ENCODE measurements at regions not wholly inside any gene's neighbourhood (a gene's known extent, or its start where the extent isn't known, plus 50 kb on each side); places are given as distances from the start of the nearest gene placed in this dataset.

GRCh38 chr10:121292321-121292720 is 305.9 kb downstream of the FGFR2 start:
- no peak overlapping the region for H3K4me3 ChIP-seq (ENCODE audit: low read depth in 1 of 2, low read length in 2 of 2)
- H3K4me1 ChIP-seq (ENCODE audit: control insufficient read depth in 2 of 2, insufficient read depth in 2 of 2, low read length in 1 of 2): peaks cover 0 to 2% of the 10 kb centered on the region in 2 donors
- no peak overlapping the region for H3K27ac ChIP-seq (ENCODE audit: low read depth in 2 of 2, low read length in 1 of 2)
- 67 to 68% methylated on average over 9 of the region's 9 CpGs for WGBS, 2 donors
- H3K27me3 ChIP-seq (ENCODE audit: control insufficient read depth in 1 of 2, insufficient read depth in 2 of 2, low read length in 2 of 2): no peaks in the 10 kb centered on the region
- H3K36me3 ChIP-seq (ENCODE audit: control insufficient read depth in 2 of 2, insufficient read depth in 2 of 2, low read length in 1 of 2): no peaks in the 10 kb centered on the region
- no peaks in the 10 kb centered on the region for H3K9me3 ChIP-seq (ENCODE audit: control insufficient read depth in 2 of 2, insufficient read depth in 1 of 2, low read depth in 1 of 2, low read length in 1 of 2)

GRCh38 chr10:121293110-121293509 is 305.1 kb downstream of the FGFR2 start:
- Histone ChIP-seq H3K27ac (ENCODE audit: low read depth in 2 of 2, low read length in 1 of 2) (no peak overlapping the region), H3K4me3 (ENCODE audit: low read depth in 1 of 2, low read length in 2 of 2) (no peak overlapping the region), H3K36me3 (ENCODE audit: control insufficient read depth in 2 of 2, insufficient read depth in 2 of 2, low read length in 1 of 2) (no peaks in the 10 kb centered on the region), H3K9me3 (ENCODE audit: control insufficient read depth in 2 of 2, insufficient read depth in 1 of 2, low read depth in 1 of 2, low read length in 1 of 2) (no peaks in the 10 kb centered on the region), H3K4me1 (ENCODE audit: control insufficient read depth in 2 of 2, insufficient read depth in 2 of 2, low read length in 1 of 2) (peaks cover 0 to 2% of the 10 kb centered on the region in 2 donors), H3K27me3 (ENCODE audit: control insufficient read depth in 1 of 2, insufficient read depth in 2 of 2, low read length in 2 of 2) (no peaks in the 10 kb centered on the region)
- 69 to 72% methylated on average over 9 of the region's 9 CpGs for WGBS, 2 donors

- Histone ChIP-seq H3K4me3 (ENCODE audit: low read depth in 1 of 2, low read length in 2 of 2) (no peak overlapping the region), H3K27me3 (ENCODE audit: control insufficient read depth in 1 of 2, insufficient read depth in 2 of 2, low read length in 2 of 2) (no peaks in the 10 kb centered on the region), H3K27ac (ENCODE audit: low read depth in 2 of 2, low read length in 1 of 2) (no peak overlapping the region), H3K36me3 (ENCODE audit: control insufficient read depth in 2 of 2, insufficient read depth in 2 of 2, low read length in 1 of 2) (no peaks in the 10 kb centered on the region), H3K9me3 (ENCODE audit: control insufficient read depth in 2 of 2, insufficient read depth in 1 of 2, low read depth in 1 of 2, low read length in 1 of 2) (no peaks in the 10 kb centered on the region), H3K4me1 (ENCODE audit: control insufficient read depth in 2 of 2, insufficient read depth in 2 of 2, low read length in 1 of 2) (peaks cover 0 to 2% of the 10 kb centered on the region in 2 donors)
- 60 to 84% methylated on average over 3 of the region's 3 CpGs for WGBS, 2 donors
Measured at GRCh38 chr10:121294630-121295029, 303.6 kb downstream of the FGFR2 start.

GRCh38 chr10:121296378-121296777 is 301.9 kb downstream of the FGFR2 start:
- peaks cover 0 to 2% of the 10 kb centered on the region in 2 donors for H3K4me1 ChIP-seq (ENCODE audit: control insufficient read depth in 2 of 2, insufficient read depth in 2 of 2, low read length in 1 of 2)
- no peaks in the 10 kb centered on the region for H3K27me3 ChIP-seq (ENCODE audit: control insufficient read depth in 1 of 2, insufficient read depth in 2 of 2, low read length in 2 of 2)
- H3K4me3 ChIP-seq (ENCODE audit: low read depth in 1 of 2, low read length in 2 of 2): no peak overlapping the region
- WGBS, 2 donors: 74 to 82% methylated on average over 2 of the region's 2 CpGs
- H3K27ac ChIP-seq (ENCODE audit: low read depth in 2 of 2, low read length in 1 of 2): no peak overlapping the region
- H3K36me3 ChIP-seq (ENCODE audit: control insufficient read depth in 2 of 2, insufficient read depth in 2 of 2, low read length in 1 of 2): no peaks in the 10 kb centered on the region
- no peaks in the 10 kb centered on the region for H3K9me3 ChIP-seq (ENCODE audit: control insufficient read depth in 2 of 2, insufficient read depth in 1 of 2, low read depth in 1 of 2, low read length in 1 of 2)

GRCh38 chr10:121296881-121297585 is 301.2 kb downstream of the FGFR2 start:
- whole genome bisulfite sequencing, 2 donors: 71 to 73% methylated on average over 2 of the region's 2 CpGs
- Histone ChIP-seq H3K4me1 (ENCODE audit: control insufficient read depth in 2 of 2, insufficient read depth in 2 of 2, low read length in 1 of 2) (peaks cover 0 to 2% of the 10 kb centered on the region in 2 donors), H3K27me3 (ENCODE audit: control insufficient read depth in 1 of 2, insufficient read depth in 2 of 2, low read length in 2 of 2) (no peaks in the 10 kb centered on the region), H3K27ac (ENCODE audit: low read depth in 2 of 2, low read length in 1 of 2) (no peak overlapping the region), H3K36me3 (ENCODE audit: control insufficient read depth in 2 of 2, insufficient read depth in 2 of 2, low read length in 1 of 2) (no peaks in the 10 kb centered on the region), H3K9me3 (ENCODE audit: control insufficient read depth in 2 of 2, insufficient read depth in 1 of 2, low read depth in 1 of 2, low read length in 1 of 2) (no peaks in the 10 kb centered on the region), H3K4me3 (ENCODE audit: low read depth in 1 of 2, low read length in 2 of 2) (no peak overlapping the region)

- Histone ChIP-seq H3K27me3 (ENCODE audit: control insufficient read depth in 1 of 2, insufficient read depth in 2 of 2, low read length in 2 of 2) (no peaks in the 10 kb centered on the region), H3K9me3 (ENCODE audit: control insufficient read depth in 2 of 2, insufficient read depth in 1 of 2, low read depth in 1 of 2, low read length in 1 of 2) (no peaks in the 10 kb centered on the region), H3K36me3 (ENCODE audit: control insufficient read depth in 2 of 2, insufficient read depth in 2 of 2, low read length in 1 of 2) (no peaks in the 10 kb centered on the region), H3K4me1 (ENCODE audit: control insufficient read depth in 2 of 2, insufficient read depth in 2 of 2, low read length in 1 of 2) (no peaks in the 10 kb centered on the region), H3K4me3 (ENCODE audit: low read depth in 1 of 2, low read length in 2 of 2) (no peak overlapping the region), H3K27ac (ENCODE audit: low read depth in 2 of 2, low read length in 1 of 2) (no peak overlapping the region)
- 87 to 88% methylated on average over 6 of the region's 6 CpGs for WGBS, 2 donors
Measured at GRCh38 chr10:121300723-121301122, 297.5 kb downstream of the FGFR2 start.

GRCh38 chr10:121302541-121303180 is 295.6 kb downstream of the FGFR2 start:
- no peaks in the 10 kb centered on the region for H3K36me3 ChIP-seq (ENCODE audit: control insufficient read depth in 2 of 2, insufficient read depth in 2 of 2, low read length in 1 of 2)
- no peak overlapping the region for H3K4me3 ChIP-seq (ENCODE audit: low read depth in 1 of 2, low read length in 2 of 2)
- H3K27me3 ChIP-seq (ENCODE audit: control insufficient read depth in 1 of 2, insufficient read depth in 2 of 2, low read length in 2 of 2): no peaks in the 10 kb centered on the region
- H3K9me3 ChIP-seq (ENCODE audit: control insufficient read depth in 2 of 2, insufficient read depth in 1 of 2, low read depth in 1 of 2, low read length in 1 of 2): no peaks in the 10 kb centered on the region
- peak overlapping the region in 1 of 2 donors; percentile 13 for H3K27ac ChIP-seq (ENCODE audit: low read depth in 2 of 2, low read length in 1 of 2)
- WGBS, 2 donors: 56 to 70% methylated on average over 7 of the region's 7 CpGs
- peaks cover 0 to 4% of the 10 kb centered on the region in 2 donors for H3K4me1 ChIP-seq (ENCODE audit: control insufficient read depth in 2 of 2, insufficient read depth in 2 of 2, low read length in 1 of 2)

- Histone ChIP-seq H3K36me3 (ENCODE audit: control insufficient read depth in 2 of 2, insufficient read depth in 2 of 2, low read length in 1 of 2) (no peaks in the 10 kb centered on the region), H3K27ac (ENCODE audit: low read depth in 2 of 2, low read length in 1 of 2) (no peak overlapping the region), H3K4me3 (ENCODE audit: low read depth in 1 of 2, low read length in 2 of 2) (no peak overlapping the region), H3K9me3 (ENCODE audit: control insufficient read depth in 2 of 2, insufficient read depth in 1 of 2, low read depth in 1 of 2, low read length in 1 of 2) (no peaks in the 10 kb centered on the region), H3K4me1 (ENCODE audit: control insufficient read depth in 2 of 2, insufficient read depth in 2 of 2, low read length in 1 of 2) (peaks cover 0 to 4% of the 10 kb centered on the region in 2 donors), H3K27me3 (ENCODE audit: control insufficient read depth in 1 of 2, insufficient read depth in 2 of 2, low read length in 2 of 2) (no peaks in the 10 kb centered on the region)
- 63 to 69% methylated on average over 10 of the region's 10 CpGs for WGBS, 2 donors
Measured at GRCh38 chr10:121303287-121303890, 294.9 kb downstream of the FGFR2 start.

GRCh38 chr10:121305066-121305465 is 293.2 kb downstream of the FGFR2 start:
- WGBS, 2 donors: 70 to 78% methylated on average over 2 of the region's 2 CpGs
- Histone ChIP-seq H3K4me1 (ENCODE audit: control insufficient read depth in 2 of 2, insufficient read depth in 2 of 2, low read length in 1 of 2) (peaks cover 0 to 4% of the 10 kb centered on the region in 2 donors), H3K36me3 (ENCODE audit: control insufficient read depth in 2 of 2, insufficient read depth in 2 of 2, low read length in 1 of 2) (no peaks in the 10 kb centered on the region), H3K27me3 (ENCODE audit: control insufficient read depth in 1 of 2, insufficient read depth in 2 of 2, low read length in 2 of 2) (no peaks in the 10 kb centered on the region), H3K9me3 (ENCODE audit: control insufficient read depth in 2 of 2, insufficient read depth in 1 of 2, low read depth in 1 of 2, low read length in 1 of 2) (no peaks in the 10 kb centered on the region), H3K4me3 (ENCODE audit: low read depth in 1 of 2, low read length in 2 of 2) (no peak overlapping the region), H3K27ac (ENCODE audit: low read depth in 2 of 2, low read length in 1 of 2) (no peak overlapping the region)

Data from esophagus (tissue), 2 donors.